Cardiac muscle cell (in vitro differentiated cells and primary cell): ENCODE measurements at regions not wholly inside any gene's neighbourhood (a gene's known extent, or its start where the extent isn't known, plus 50 kb on each side); places are given as distances from the start of the nearest gene placed in this dataset.

ENCODE experiments used
- DNase-seq, 2 donors: peaks; one replicate each; pipeline versions ENCODE4 v3.0.0 to v3.0.0-alpha.2; 2010 to 2017; ENCODE audit warnings: low read depth in 1 of 2, low spot score in 1 of 2
- H3K27ac ChIP-seq: fragments of 200-600 bp; sonication (generic); 2 replicates; pipeline ENCODE4 v1.5.1; 2016
- H3K27me3 ChIP-seq: fragments of 200-600 bp; sonication (generic); 2 replicates; pipeline ENCODE4 v1.6.0; 2016; ENCODE audit warnings: control low read depth
- H3K36me3 ChIP-seq: fragments of 200-600 bp; sonication (generic); 2 replicates; pipeline ENCODE4 v1.5.1; 2016; ENCODE audit warnings: control low read depth
- H3K4me1 ChIP-seq: fragments of 200-600 bp; sonication (generic); 2 replicates; pipeline ENCODE4 v1.8.1; 2017; ENCODE audit warnings: low read depth, mild to moderate bottlenecking, mixed run types
- H3K4me3 ChIP-seq: fragments of 200-600 bp; sonication (generic); 2 replicates; pipeline ENCODE4 v1.5.1; 2016; ENCODE audit warnings: mild to moderate bottlenecking
- H3K9me3 ChIP-seq: fragments of 200-600 bp; sonication (generic); 2 replicates; pipeline ENCODE4 v1.5.1; 2017; ENCODE audit warnings: low read depth, mild to moderate bottlenecking, control low read depth
- CTCF ChIP-seq: IDR thresholded peaks from 2 replicates; pipeline ENCODE4 v1.5.1; 2012; ENCODE audit warnings: low read depth, mild to moderate bottlenecking, low read length

GRCh38 chr5:96033116-96033515 lies 71.5 kb upstream of the ELL2 start:
- Histone ChIP-seq H3K4me1 (no peaks in the 10 kb centered on the region), H3K4me3 (no peak overlapping the region)

GRCh38 chr5:96031811-96032261 lies 70.2 kb upstream of the ELL2 start:
- no peak overlapping the region for H3K4me3 ChIP-seq
- no peaks in the 10 kb centered on the region for H3K27me3 ChIP-seq
- TF ChIP-seq CTCF: no peak
- no peaks in the 10 kb centered on the region for H3K4me1 ChIP-seq
- H3K27ac ChIP-seq: no peak overlapping the region
- H3K9me3 ChIP-seq: no peaks in the 10 kb centered on the region
- no peaks in the 10 kb centered on the region for H3K36me3 ChIP-seq
- peak in 1 of 2 donors; percentile 11 for DNase-seq

More at GRCh38 chr5:96033116-96033515, 71.5 kb upstream of the ELL2 start:
- no peak for DNase-seq
- H3K27ac ChIP-seq: no peak overlapping the region
- H3K27me3 ChIP-seq: no peaks in the 10 kb centered on the region
- no peak for TF ChIP-seq CTCF
- no peaks in the 10 kb centered on the region for H3K9me3 ChIP-seq
- no peaks in the 10 kb centered on the region for H3K36me3 ChIP-seq

- H3K27me3 ChIP-seq: no peaks in the 10 kb centered on the region
- H3K4me1 ChIP-seq: no peaks in the 10 kb centered on the region
- TF ChIP-seq CTCF: no peak
- no peaks in the 10 kb centered on the region for H3K9me3 ChIP-seq
- H3K27ac ChIP-seq: no peak overlapping the region
- no peak overlapping the region for H3K4me3 ChIP-seq
- H3K36me3 ChIP-seq: no peaks in the 10 kb centered on the region
- no peak for DNase-seq
These were observed 69.5 kb upstream of the ELL2 start for GRCh38 chr5:96031180-96031579.

- no peak for TF ChIP-seq CTCF
- Histone ChIP-seq H3K27ac (no peak overlapping the region), H3K4me1 (no peaks in the 10 kb centered on the region), H3K27me3 (no peaks in the 10 kb centered on the region), H3K9me3 (no peaks in the 10 kb centered on the region), H3K4me3 (no peak overlapping the region), H3K36me3 (no peaks in the 10 kb centered on the region)
- peak in 1 of 2 donors; percentile 46 for DNase-seq
These were observed 64.9 kb upstream of the ELL2 start for GRCh38 chr5:96026406-96027041.

GRCh38 chr5:96024683-96025475 lies 63.2 kb upstream of the ELL2 start:
- H3K27ac ChIP-seq: no peak overlapping the region
- no peak overlapping the region for H3K4me3 ChIP-seq
- TF ChIP-seq CTCF: no peak
- H3K27me3 ChIP-seq: no peaks in the 10 kb centered on the region
- no peaks in the 10 kb centered on the region for H3K4me1 ChIP-seq
- H3K36me3 ChIP-seq: no peaks in the 10 kb centered on the region
- no peak for DNase-seq
- H3K9me3 ChIP-seq: no peaks in the 10 kb centered on the region
